Pulmonary artery endothelial cell (primary cell): ENCODE measurements at regions not wholly inside any gene's neighbourhood (a gene's known extent, or its start where the extent isn't known, plus 50 kb on each side); places are given as distances from the start of the nearest gene placed in this dataset.

Source experiments
- DNase-seq: peaks from one replicate; pipeline ENCODE4 v3.0.0-alpha.2; 2011; ENCODE audit warnings: low read depth, low spot score

GRCh38 chr2:121094101-121094500 lies 190.9 kb downstream of the TFCP2L1 start:
- DNase-seq = no peak

GRCh38 chr2:121094845-121095244 lies 190.2 kb downstream of the TFCP2L1 start:
- DNase-seq = no peak

GRCh38 chr2:121095257-121096080 lies 189.5 kb downstream of the TFCP2L1 start:
- no peak for DNase-seq

GRCh38 chr2:121096611-121097010 lies 188.4 kb downstream of the TFCP2L1 start:
- DNase-seq = no peak

GRCh38 chr2:121098556-121098955 lies 186.4 kb downstream of the TFCP2L1 start:
- no peak for DNase-seq

- no peak for DNase-seq
These were observed 185.4 kb downstream of the TFCP2L1 start for GRCh38 chr2:121099329-121100290.

- no peak for DNase-seq
These were observed 183.8 kb downstream of the TFCP2L1 start for GRCh38 chr2:121101093-121101715.

GRCh38 chr2:121102941-121103340 lies 182.1 kb downstream of the TFCP2L1 start:
- DNase-seq = no peak

- no peak for DNase-seq
These were observed 181.0 kb downstream of the TFCP2L1 start for GRCh38 chr2:121103960-121104359.

GRCh38 chr2:121104721-121105141 lies 180.3 kb downstream of the TFCP2L1 start:
- no peak for DNase-seq

- no peak for DNase-seq
These were observed 174.1 kb downstream of the TFCP2L1 start for GRCh38 chr2:121110924-121111323.

GRCh38 chr2:121118951-121119350 lies 166.1 kb downstream of the TFCP2L1 start:
- DNase-seq = no peak

- no peak for DNase-seq
These were observed 164.6 kb downstream of the TFCP2L1 start for GRCh38 chr2:121120411-121120810.

- DNase-seq = no peak
These were observed 164.0 kb downstream of the TFCP2L1 start for GRCh38 chr2:121120991-121121390.

GRCh38 chr2:121121661-121122060 lies 163.3 kb downstream of the TFCP2L1 start:
- no peak for DNase-seq

- DNase-seq = no peak
These were observed 161.7 kb downstream of the TFCP2L1 start for GRCh38 chr2:121123268-121123667.

- DNase-seq = no peak
These were observed 160.7 kb downstream of the TFCP2L1 start for GRCh38 chr2:121124330-121124729.

- DNase-seq = no peak
These were observed 159.7 kb downstream of the TFCP2L1 start for GRCh38 chr2:121125350-121125749.

GRCh38 chr2:121128741-121129659 lies 156.0 kb downstream of the TFCP2L1 start:
- no peak for DNase-seq

GRCh38 chr2:121129692-121130091 lies 155.3 kb downstream of the TFCP2L1 start:
- DNase-seq = no peak
